ENCODE measurements at regions not wholly inside any gene's neighbourhood (a gene's known extent, or its start where the extent isn't known, plus 50 kb on each side); places are given as distances from the start of the nearest gene placed in this dataset.

- TF ChIP-seq, protein P1, sequence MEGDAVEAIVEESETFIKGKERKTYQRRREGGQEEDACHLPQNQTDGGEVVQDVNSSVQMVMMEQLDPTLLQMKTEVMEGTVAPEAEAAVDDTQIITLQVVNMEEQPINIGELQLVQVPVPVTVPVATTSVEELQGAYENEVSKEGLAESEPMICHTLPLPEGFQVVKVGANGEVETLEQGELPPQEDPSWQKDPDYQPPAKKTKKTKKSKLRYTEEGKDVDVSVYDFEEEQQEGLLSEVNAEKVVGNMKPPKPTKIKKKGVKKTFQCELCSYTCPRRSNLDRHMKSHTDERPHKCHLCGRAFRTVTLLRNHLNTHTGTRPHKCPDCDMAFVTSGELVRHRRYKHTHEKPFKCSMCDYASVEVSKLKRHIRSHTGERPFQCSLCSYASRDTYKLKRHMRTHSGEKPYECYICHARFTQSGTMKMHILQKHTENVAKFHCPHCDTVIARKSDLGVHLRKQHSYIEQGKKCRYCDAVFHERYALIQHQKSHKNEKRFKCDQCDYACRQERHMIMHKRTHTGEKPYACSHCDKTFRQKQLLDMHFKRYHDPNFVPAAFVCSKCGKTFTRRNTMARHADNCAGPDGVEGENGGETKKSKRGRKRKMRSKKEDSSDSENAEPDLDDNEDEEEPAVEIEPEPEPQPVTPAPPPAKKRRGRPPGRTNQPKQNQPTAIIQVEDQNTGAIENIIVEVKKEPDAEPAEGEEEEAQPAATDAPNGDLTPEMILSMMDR (conservative IDR thresholded peaks at IDR 0.05 in 1 of 2, IDR thresholded peaks at IDR 0.05 in 1 of 2; ENCODE audit: low read depth in 1 of 2, low read length in 2 of 2) = no peak
- TF ChIP-seq EZH2 (IDR thresholded peaks at IDR 0.05; ENCODE audit: low read length, missing control alignments) = no peak
Measured at GRCh38 chr2:62432407-62432806, 73.6 kb downstream of the TMEM17 start.

All from fibroblast of lung (primary cell).